ENCODE measurements at regions not wholly inside any gene's neighbourhood (a gene's known extent, or its start where the extent isn't known, plus 50 kb on each side); places are given as distances from the start of the nearest gene placed in this dataset.
"Not testable (repeated sequence)": the region's sequence is repeated elsewhere in the genome, so short reads cannot be mapped to it uniquely, and the experiment has no call there.

DNA sequence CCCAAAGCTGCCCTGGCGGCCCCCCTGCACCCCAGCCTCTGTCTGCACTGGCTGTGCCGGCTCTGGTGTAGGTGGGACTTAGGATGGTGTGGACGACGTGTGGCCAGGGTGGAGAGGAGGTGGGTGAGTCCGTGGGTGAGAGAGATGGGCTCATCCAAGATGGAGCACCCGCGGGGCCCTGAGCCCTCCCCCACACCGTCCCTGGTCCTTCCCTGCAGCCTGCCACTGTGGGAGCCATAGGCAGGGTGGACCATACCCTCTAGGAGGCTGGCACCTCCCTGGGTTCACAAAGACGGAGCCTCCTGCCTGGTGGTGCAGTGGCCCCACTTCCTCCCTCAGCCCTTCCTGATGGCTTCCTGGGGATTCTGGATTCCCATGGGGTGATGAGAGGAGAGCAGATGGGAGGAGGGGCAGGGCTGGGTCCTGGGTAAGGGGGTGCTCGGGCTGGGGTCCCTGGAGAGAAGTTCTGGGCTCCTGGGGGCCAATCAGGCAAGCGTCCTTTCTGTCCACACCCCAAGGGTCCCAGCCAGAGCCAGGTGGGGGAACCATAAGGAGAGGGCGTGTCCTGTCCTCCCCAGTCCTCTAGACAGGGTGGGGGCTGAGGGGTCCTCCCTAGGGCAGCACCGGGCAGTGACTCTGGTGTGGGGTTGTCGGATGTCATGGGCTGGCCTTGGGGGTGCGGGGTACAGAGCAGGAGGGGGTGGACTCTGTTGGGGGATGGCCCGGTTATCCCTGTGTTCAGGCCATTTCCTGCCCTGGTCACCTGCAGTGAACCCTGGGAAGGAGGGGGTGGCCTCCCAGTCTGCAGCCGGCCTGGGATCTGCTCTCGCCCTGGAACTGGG lies 384.8 kb downstream of the TMEM121 start:
- DNase-seq: no peak

DNA sequence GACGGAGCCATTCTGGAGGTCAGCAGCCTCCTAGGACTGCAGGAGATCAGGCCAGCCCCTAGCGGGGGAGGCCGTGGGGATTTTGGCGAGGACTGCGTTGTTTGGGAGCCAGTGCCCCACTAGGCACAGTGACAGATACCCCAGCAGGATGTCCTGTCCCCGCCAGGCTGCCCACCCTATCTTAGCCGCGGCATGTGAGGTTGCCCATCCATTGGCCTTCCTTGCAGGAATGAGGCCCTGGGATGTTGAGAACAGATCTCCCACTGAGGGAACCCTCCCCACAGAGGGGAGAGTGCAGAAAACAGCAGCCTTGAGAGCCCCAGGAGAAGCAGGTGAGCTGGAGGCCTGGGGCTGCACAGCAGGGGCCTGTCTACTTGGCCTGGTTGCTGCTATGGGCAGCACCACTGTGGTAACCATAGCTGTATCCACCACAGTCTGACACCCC lies 385.5 kb downstream of the TMEM121 start:
- DNase-seq: not testable (repeated sequence)

DNA sequence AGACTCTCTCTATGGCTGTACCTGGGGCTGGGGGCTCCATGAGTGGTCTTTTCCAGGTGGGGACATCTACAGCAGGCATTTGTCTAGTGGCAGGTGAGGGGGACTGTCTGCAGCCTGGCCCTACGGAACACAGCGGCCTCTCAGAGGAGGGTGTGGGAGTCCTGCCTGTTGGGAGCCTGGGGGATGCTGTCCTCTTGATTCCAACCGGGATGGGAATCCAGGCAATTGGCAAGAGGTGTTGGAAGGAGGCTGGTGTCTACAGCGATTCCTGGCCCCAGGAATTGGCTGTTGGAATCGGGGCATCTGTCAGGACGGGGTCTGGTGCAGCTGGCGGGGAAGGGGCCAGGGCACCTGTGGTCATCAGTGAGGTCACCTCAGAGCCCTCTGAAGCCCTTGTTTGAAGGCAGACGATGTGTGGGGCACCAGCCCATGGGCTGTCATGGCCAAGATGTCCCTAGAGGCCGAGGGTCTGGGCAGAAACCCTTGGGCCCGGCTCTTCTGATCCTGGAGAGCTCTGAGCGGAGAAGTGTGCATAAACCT lies 386.3 kb downstream of the TMEM121 start:
- no peak for DNase-seq

DNA sequence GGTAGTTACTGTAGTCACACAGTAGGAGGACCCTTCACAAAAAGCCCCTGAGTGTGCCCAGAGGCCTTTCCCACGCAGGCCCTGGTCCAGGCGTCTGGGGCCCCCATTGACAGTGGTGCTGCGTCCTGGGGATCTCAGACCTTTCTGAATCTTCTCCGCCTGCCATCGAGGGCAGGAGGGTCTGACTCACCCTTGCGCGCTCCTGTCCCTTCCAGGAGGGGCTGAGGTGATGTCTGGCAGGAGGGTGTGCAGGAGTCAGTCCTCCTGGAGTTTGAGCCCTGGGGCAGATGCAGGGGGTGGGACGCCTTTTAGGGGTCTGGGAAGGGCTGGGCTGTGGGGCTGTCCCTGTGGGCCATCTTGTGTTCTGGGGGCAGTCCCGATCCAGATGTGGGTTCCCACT lies 386.8 kb downstream of the TMEM121 start:
- DNase-seq: no peak

DNA sequence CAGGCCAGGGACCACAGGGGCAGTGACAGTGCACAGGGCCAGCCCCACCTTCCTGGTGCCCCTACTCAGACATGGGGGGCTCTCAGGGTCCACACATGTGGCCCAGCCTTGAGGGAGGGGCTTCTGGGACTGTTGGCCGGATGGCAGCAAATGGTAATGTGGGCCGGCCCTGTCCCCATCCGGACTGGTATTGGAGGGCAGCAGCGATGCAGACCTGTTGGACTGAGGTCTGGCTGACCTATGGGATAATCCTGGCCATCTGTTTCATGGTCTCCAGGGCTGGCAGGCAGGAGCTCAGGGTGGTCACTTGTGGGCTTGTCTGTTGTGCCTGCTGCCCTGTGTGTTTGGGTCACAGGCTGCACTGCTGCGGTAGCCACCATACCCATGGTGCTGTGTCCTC lies 387.5 kb downstream of the TMEM121 start:
- DNase-seq: no peak

DNA sequence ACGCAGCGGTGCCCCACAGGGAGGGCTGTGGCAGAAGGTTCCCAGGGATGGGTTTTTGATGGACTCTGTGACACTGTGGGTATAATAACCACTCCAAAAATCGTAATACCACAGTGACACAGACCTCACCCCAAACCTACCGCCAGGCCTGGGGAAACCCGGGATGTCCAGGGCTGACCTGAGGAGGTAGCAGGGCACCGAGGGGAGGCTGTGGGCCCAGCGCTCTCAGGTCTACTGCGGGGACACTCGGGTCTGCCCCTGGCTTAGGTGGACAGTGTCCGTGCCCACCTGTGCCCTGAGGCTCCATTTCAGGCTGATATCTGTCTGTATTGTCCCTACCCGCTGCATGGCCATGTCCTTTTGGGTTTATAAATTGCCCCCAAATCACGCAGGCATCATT lies 387.9 kb downstream of the TMEM121 start:
- not testable (repeated sequence) for DNase-seq

DNA sequence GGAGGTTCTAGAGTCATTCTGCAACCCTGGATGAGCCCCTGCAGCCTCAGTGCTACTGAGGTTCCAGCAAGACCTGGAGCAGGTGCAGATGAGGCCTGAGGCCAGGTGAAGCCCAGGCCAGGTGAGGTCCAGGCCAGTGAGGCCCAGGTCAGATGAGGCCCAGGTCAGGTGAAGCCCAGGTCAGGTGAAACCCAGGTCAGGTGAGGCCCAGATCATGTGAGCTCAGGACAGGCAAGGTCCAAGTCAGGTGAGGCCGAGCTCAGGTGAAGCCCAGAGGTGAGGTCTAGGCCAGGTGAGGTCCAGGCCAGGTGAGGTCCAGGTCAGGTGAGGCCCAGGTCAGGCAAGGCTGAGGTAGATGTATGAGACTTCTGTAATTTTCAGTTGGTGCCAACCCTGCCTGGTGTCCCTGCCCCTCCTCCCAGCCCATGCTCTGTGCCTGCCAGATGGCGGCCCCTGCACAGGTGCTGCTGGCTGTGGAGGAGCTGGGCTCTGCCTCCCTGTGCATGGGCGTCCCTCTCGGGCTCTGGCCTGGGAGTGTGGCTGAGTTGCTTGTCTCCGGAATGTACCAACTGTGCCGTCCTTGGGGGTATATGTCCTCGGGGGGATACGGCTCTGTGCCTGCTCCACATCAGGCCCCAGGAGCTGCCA lies 388.5 kb downstream of the TMEM121 start:
- DNase-seq: no peak

DNA sequence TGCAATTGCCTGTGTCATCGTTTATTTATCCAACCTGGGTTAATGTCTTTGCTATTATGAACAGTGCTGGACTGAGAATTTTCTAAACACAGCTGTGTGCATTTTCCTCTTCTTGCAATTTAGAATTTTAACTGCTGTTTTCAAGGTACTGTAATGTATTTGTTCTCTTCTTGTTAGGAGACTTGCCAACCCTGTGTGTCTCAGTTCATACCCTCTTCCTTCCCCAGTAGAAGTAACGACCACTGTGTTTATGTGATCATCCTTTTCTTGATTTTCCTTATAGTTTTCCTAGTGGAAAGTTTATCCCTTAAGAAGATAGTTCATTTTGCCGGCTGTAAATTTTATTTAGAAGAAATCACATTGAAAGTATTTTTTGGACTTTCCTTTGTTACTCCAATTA lies 389.2 kb downstream of the TMEM121 start:
- not testable (repeated sequence) for DNase-seq

DNA sequence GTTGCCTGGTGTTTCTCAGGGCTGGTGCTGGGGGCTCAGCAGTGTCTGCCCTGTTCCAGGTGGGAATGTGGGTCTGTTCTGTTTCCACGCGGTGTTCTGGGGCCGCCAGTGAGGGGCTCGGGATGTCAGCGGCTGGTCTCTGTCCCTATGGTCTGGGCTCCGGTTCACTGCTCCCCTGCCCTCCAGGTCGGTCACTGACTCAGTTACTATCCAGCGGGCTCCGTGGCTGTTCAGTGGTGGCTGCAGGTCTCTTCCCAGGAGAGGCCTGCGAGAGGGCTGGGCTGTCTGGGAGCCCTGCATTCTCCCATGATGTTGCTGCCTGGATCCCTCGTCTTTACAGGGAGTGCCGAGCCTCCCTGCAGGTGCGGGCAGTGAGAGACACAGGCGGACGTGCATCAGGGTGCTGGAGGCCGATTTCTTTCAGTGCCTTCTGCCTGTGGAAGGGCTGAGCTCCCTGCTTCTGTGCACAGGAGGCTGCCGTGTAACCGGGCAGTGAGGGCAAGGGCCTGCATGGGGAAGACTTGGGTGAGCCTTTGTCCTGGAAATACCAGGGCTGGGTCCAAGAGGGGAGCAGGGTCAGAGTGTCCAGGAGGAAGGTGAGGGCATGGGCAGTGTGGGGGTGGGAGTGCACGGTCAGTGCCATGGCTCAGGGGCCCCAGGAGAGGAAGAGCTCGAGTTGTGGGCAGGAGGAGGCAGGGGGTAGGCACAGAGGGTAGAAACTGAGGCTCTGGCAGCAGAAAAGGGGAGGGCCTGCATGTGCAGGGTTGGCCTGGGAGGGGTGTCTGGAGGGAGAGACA lies 391.0 kb downstream of the TMEM121 start:
- DNase-seq: not testable (repeated sequence)

DNA sequence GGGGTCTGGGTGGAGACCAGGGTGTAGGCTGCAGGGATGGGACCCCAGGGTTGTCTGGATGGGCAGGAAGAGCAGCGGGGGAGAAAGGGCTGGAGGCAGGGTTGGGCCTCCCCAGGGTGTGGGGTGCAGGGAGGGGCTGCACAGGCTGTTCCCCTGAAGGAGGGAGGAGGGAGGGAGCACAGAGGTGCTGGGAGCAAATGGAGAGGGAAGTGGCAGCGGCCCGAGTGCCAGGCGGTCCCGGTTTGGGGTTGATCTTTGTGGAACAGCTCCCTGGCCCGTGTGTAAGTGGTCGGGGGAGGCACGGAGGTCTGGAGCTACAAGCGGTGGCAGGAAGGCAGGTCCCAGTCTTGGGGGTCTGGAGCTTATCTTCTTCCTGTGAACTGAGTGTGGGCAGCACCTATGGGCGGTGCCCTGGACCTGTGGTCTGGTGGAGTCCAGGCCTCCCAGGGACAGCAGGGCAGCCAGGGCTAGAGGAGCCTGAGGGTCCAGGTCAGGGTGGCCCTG lies 391.6 kb downstream of the TMEM121 start:
- DNase-seq: no peak

DNA sequence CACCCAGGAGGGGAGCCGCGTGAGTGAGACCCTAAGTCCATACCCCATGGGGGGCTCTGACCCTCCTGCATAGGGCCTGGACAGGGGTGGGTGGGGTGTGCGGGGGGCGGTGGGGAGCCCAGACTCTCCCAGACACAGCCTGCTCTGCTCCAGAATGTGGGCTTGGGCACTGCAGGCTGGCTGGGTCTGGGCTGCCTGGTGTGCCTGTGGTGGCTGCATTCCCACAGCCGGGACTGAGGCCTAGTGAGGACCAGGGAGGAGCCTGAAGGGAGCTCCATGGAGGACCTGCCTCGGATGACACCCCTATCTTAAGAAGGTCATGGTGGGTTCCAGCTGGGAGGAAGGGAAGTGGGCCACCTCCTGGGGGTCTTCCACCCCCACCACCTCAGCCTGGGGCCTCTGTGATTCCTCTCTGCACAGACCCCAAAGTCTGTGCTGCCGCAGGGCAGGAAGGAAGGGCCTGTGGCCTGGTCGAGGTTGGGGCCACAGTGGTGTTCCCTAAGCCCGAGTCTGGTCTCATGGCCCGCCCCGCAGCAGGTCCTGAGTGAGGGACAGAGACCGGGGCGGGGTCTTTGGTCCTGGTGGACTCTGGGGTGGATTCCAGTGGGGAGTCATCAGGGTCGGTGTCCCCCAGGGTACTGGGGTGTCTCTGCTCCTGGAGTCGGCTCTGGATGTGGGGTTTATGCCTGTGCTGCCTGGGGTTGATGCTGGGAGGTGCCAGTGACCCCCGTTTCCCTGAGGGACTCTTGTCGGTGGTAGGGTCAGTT lies 392.3 kb downstream of the TMEM121 start:
- DNase-seq: no peak

DNA sequence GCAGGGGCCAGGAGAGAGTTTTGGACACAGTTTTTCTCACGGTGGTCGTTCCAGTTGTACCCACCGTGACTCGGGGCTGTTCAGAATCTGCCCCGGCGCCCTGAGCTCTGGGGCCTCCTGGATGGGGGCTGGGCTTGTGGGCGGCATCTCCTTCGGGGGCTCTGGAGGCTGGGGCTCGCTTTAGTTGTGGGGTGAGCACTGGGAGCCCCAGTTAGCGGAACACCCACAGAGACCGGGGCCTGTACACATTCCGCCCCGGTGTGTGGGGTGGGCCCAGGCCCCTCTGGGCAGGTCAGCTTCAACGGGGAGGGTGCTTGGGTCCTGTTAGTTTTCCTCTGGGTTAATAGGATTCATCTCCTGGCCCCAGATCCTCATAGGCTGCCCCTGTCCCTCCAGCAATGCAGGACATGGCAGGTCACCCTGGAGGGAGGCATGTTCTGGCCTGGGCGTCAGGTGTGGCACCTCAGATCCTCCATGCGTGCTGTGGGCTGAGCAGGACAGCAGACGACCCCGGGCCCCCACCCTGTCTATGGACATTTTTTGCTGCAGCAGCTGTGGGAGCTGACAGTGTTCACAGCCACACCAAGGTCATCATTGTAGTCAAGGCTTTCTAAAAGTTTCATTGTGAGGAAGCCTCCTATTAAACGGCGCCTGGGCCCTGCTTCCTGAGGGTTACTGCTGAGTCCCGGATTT lies 393.2 kb downstream of the TMEM121 start:
- no peak for DNase-seq

DNA sequence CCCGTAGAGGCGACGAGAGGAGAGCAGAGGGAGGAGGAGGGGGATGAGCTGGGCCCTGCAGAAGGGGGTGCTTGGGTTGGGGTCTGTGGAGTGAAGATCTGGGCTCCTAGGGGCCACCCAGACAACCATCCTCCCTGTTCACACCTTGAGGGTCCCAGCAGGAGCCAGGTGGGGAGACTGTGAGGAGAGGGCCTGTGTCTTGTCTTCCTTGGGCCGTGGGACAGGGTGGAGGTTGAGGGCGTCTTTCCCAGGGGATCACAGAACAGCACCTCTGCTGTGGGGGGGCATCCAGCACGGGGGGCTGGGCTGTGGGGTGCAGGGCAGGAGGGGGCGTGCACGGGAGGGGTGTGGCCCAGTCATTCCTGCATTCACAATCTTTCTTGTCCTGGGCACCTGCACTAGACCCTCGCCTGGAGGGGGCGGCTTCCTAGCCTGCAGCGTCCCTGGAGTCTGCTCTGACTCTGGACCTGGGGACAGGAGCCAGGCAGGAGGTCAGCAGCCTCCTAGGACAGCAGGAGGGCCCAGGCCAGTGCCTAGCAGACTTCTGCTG lies 393.8 kb downstream of the TMEM121 start:
- DNase-seq: not testable (repeated sequence)

DNA sequence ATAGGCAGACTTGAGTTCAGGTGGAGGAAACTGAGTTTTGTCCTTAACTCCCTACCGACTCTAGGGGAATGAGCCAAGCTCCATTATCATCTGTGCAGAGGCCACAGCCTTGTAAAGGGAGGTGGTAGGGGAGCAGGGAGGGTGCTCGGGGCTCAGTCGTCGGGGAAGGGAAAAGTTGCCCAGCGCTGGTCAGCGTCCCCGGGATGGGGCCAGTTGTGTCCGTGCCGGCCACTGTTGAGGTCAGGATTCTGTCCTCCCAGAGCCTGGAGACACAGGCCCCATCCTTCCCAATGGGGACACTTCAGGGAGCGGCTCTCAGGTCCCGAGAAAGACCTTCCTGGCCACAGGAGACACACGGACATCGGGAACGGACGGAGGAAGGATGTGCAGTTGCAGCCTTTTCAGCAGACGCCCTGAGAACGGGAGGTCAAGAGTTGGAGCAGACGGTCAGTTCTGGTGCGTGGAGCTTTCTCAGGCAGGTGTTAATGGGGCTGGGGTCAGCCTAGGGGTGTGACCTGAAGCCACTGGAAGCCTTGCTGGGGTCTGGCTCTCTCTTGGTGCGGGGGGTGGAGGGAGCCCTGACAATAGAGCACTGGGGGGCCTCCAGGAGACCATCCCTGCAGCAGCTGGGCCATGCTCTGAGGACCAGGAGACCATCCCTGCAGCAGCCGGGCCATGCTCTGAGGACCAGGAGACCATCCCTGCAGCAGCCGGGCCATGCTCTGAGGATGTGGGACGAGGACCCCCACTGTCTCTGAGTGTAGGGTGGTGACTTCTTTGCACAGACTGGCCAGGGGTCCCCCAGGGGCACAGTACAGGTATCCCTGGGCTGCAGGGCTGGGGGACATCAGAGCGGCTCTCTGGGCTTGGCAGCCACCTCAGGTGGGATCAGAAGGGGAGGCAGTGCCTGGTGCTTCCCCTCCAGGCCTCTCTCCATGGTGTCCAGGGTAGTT lies 394.7 kb downstream of the TMEM121 start:
- DNase-seq: not testable (repeated sequence)

DNA sequence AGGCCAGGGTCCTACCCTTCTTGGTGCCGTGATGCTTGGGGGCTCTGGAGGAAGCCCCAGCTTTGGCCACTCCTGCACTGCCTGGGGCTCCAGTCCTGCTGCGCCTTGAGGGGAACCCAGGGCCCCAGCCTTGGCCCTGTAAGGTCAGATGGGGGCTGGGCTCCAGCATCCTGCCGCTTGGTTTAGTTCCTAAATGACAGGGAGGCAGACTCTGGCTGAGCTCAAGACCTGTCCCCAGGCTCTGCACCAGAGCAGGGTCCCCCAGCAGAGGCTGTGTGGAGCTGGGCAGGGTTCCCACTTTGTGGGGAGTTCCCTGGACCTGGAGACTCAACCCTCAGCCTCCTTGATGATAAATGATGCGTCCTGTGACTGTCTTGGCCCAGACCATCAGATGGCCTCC lies 395.4 kb downstream of the TMEM121 start:
- not testable (repeated sequence) for DNase-seq

DNA sequence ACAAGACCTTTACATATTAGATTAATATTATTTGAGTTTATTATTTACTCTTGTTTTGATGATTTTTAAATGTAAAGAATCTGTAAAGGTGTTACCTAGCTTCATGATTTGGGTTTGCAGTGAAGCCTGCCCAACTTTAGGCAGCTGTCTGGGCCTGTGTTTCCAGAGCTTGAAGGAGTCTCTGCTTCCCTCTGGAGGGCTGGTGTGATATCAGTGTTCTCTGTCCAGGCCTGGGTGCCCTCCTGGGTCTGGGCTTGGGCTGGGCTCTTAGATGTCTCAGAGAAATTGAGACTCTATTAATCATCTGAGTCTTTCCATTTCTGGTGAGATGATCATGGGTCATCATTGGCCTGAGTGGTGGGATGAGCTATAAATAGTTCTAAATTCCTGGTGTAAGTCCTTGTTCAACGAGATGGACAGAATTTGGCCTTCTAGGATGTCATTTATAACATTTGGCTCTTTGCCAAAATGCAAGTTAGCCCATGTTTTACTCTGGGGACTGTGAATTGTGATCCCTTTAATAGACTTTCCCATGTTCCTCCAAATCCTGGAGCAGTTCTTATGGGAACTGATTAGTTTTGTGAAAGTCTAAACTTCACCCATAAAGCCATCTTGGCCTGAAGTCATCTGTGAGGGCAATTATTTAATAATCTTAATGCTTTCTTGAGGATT lies 397.3 kb downstream of the TMEM121 start:
- DNase-seq: not testable (repeated sequence)

DNA sequence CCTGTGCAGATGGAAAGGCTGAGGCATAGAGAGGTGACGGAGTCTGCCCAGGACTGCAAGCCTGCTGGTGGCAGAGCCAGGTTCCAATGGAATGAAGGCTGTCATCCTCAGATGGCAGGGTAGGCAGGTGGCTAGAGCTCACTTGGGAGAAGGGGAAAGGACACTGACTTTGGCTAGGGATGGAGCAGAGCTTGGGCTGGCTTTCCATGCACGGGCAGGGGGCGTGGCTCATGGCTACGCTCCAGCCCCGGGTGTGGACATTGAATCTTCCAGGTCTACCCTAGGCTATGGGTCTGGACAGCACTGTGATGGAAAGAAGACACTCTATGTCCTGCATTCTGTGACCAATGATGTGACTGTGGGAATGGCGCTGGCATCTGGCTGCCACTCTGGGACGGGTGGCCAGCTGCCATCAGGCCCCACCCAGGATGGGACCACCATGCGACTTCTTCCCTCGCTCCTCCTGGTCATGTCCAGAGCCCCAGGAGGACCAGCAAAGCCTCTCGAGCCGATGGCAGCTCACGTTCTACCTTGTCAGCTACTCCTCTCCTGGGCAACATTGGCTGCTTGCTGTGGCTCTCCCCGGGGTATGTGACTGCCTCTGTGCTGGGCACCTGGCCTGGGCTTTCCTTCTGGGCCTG lies 398.7 kb downstream of the TMEM121 start:
- no peak for DNase-seq

DNA sequence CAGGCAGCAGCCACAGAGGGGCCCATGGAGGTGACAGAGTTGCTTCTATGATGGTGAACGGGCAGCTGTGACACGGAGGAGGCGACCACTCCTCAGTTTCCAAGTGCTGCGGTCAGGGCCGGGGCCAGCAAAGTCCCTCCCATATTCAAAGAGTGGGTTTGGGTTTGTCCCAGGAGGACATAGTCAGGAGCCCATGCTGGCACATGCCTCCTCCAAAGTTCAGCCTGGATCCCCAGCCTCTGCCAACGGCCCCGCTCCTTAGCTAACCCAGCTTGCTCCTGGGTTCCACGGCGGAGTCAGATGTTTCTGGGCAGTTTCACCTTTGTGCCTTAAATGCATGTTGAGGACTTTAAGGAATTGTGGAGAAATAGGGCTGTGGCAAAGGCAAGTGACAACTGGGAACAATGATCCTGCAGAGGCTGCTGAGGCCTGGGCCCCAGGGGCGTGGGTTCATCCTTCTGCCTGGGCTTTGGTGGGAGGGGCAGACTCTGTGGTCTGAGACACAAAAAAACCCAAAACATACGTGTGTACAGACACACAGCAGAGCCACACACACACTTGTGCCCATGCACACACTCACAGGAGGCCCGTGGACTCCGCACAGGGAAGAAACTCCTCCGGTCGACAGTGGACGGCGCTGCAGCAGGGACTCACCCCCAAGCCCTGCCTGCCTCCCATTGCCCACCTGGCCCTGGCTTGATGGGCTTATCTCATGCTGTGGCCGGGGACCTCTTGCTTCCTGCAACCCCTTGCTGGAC lies 399.4 kb downstream of the TMEM121 start:
- no peak for DNase-seq
